IgD-negative memory B cell (primary cell): ENCODE measurements at regions not wholly inside any gene's neighbourhood (a gene's known extent, or its start where the extent isn't known, plus 50 kb on each side); places are given as distances from the start of the nearest gene placed in this dataset.
"Not testable (repeated sequence)": the region's sequence is repeated elsewhere in the genome, so short reads cannot be mapped to it uniquely, and the experiment has no call there.

Experiments
- H3K27ac Mint-ChIP-seq, 3 donors: one replicate each; pipeline ENCODE4 v1.8.0; 2020 to 2022; ENCODE audit warnings: mild to moderate bottlenecking in 3 of 3, mixed read lengths in 3 of 3, moderate library complexity in 1 of 3
- H3K27me3 Mint-ChIP-seq: one replicate; pipeline ENCODE4 v1.8.0; 2021; ENCODE audit warnings: mixed read lengths
- H3K36me3 Mint-ChIP-seq: one replicate; pipeline ENCODE4 v1.8.0; 2020; ENCODE audit warnings: mild to moderate bottlenecking, mixed read lengths
- H3K4me1 Mint-ChIP-seq, 3 donors: one replicate each; pipeline ENCODE4 v1.8.0; 2020 to 2022; ENCODE audit warnings: mixed read lengths in 3 of 3, mild to moderate bottlenecking in 1 of 3
- H3K4me3 Mint-ChIP-seq, 4 donors: one replicate each; pipeline ENCODE4 v1.8.0; 2020 to 2022; ENCODE audit warnings: mild to moderate bottlenecking in 4 of 4, mixed read lengths in 4 of 4, moderate library complexity in 3 of 4
- H3K9me3 Mint-ChIP-seq, 3 donors: one replicate each; pipeline ENCODE4 v1.8.0; 2020 to 2021; ENCODE audit warnings: mixed read lengths in 3 of 3, mild to moderate bottlenecking in 1 of 3

GRCh38 chr7:152501506-152501905 lies 65.7 kb upstream of the KMT2C start:
- no peaks in the 10 kb centered on the region for H3K9me3 Mint-ChIP-seq
- H3K27ac Mint-ChIP-seq: no peak overlapping the region
- no peak overlapping the region for H3K4me3 Mint-ChIP-seq
- peaks cover 5% of the 10 kb centered on the region for H3K27me3 Mint-ChIP-seq
- H3K36me3 Mint-ChIP-seq: no peaks in the 10 kb centered on the region
- H3K4me1 Mint-ChIP-seq: peaks cover 0 to 1% (median 0%) of the 10 kb centered on the region in 3 donors

- H3K4me1 Mint-ChIP-seq, H3K4me3 Mint-ChIP-seq, H3K36me3 Mint-ChIP-seq, H3K9me3 Mint-ChIP-seq, H3K27ac Mint-ChIP-seq, H3K27me3 Mint-ChIP-seq: not testable (repeated sequence)
These were observed 64.2 kb upstream of the KMT2C start for GRCh38 chr7:152499969-152500368.

GRCh38 chr7:152495867-152496266 lies 60.1 kb upstream of the KMT2C start:
- H3K4me1 Mint-ChIP-seq: no peaks in the 10 kb centered on the region
- peaks cover 2% of the 10 kb centered on the region for H3K36me3 Mint-ChIP-seq
- H3K4me3 Mint-ChIP-seq: no peak overlapping the region
- peaks cover 5% of the 10 kb centered on the region for H3K27me3 Mint-ChIP-seq
- H3K27ac Mint-ChIP-seq: peak overlapping the region in 1 of 3 donors; percentile 31
- H3K9me3 Mint-ChIP-seq: no peaks in the 10 kb centered on the region

- H3K4me1 Mint-ChIP-seq: no peaks in the 10 kb centered on the region
These were observed 57.1 kb upstream of the KMT2C start for GRCh38 chr7:152492952-152493351.

GRCh38 chr7:152489044-152489443 lies 53.2 kb upstream of the KMT2C start:
- H3K27me3 Mint-ChIP-seq: peaks cover 2% of the 10 kb centered on the region
- H3K36me3 Mint-ChIP-seq: no peaks in the 10 kb centered on the region
- no peak overlapping the region for H3K27ac Mint-ChIP-seq
- H3K4me3 Mint-ChIP-seq: no peak overlapping the region
- H3K4me1 Mint-ChIP-seq: no peaks in the 10 kb centered on the region
- peaks cover 0 to 2% (median 0%) of the 10 kb centered on the region in 3 donors for H3K9me3 Mint-ChIP-seq

More at GRCh38 chr7:152492952-152493351, 57.1 kb upstream of the KMT2C start:
- H3K36me3 Mint-ChIP-seq: peaks cover 2% of the 10 kb centered on the region
- H3K27ac Mint-ChIP-seq: no peak overlapping the region
- H3K4me3 Mint-ChIP-seq: no peak overlapping the region
- H3K9me3 Mint-ChIP-seq: peaks cover 0 to 2% (median 0%) of the 10 kb centered on the region in 3 donors
- H3K27me3 Mint-ChIP-seq: peaks cover 2% of the 10 kb centered on the region

- peaks cover 2% of the 10 kb centered on the region for H3K27me3 Mint-ChIP-seq
- no peak overlapping the region for H3K27ac Mint-ChIP-seq
- peaks cover 0 to 2% (median 0%) of the 10 kb centered on the region in 3 donors for H3K9me3 Mint-ChIP-seq
- H3K4me3 Mint-ChIP-seq: no peak overlapping the region
- no peaks in the 10 kb centered on the region for H3K4me1 Mint-ChIP-seq
- H3K36me3 Mint-ChIP-seq: no peaks in the 10 kb centered on the region
These were observed 51.2 kb upstream of the KMT2C start for GRCh38 chr7:152486968-152487367.

- no peak overlapping the region for H3K27ac Mint-ChIP-seq
- H3K4me1 Mint-ChIP-seq: no peaks in the 10 kb centered on the region
These were observed 50.0 kb upstream of the KMT2C start for GRCh38 chr7:152485826-152486225.

More at GRCh38 chr7:152485826-152486225, 50.0 kb upstream of the KMT2C start:
- Mint-ChIP-seq H3K27me3 (no peaks in the 10 kb centered on the region), H3K4me3 (no peak overlapping the region), H3K36me3 (no peaks in the 10 kb centered on the region), H3K9me3 (peaks cover 0 to 2% (median 0%) of the 10 kb centered on the region in 3 donors)
